ENCODE measurements at regions not wholly inside any gene's neighbourhood (a gene's known extent, or its start where the extent isn't known, plus 50 kb on each side); places are given as distances from the start of the nearest gene placed in this dataset.
"Not testable (repeated sequence)": the region's sequence is repeated elsewhere in the genome, so short reads cannot be mapped to it uniquely, and the experiment has no call there.

DNA sequence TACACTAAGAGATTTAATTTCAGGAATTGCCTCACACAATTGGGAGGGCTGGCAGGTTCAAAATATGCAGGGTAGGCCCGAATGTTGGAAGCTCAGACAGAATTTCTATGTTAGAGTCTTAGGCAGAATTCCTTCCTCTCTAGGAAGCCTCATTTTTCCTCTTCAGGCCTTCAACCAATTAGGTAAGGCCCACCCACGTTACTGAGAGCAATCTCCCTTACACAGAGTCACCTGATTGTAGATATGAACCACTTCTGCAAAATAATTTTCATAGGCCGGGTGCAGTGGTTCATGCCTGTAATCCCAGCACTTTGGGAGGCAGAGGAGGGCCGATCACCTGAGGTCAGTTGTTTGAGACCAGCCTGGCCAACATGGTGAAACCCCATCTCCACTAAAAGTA lies 50.2 kb upstream of the HIVEP1 start:
- DNase-seq: no peak

DNA sequence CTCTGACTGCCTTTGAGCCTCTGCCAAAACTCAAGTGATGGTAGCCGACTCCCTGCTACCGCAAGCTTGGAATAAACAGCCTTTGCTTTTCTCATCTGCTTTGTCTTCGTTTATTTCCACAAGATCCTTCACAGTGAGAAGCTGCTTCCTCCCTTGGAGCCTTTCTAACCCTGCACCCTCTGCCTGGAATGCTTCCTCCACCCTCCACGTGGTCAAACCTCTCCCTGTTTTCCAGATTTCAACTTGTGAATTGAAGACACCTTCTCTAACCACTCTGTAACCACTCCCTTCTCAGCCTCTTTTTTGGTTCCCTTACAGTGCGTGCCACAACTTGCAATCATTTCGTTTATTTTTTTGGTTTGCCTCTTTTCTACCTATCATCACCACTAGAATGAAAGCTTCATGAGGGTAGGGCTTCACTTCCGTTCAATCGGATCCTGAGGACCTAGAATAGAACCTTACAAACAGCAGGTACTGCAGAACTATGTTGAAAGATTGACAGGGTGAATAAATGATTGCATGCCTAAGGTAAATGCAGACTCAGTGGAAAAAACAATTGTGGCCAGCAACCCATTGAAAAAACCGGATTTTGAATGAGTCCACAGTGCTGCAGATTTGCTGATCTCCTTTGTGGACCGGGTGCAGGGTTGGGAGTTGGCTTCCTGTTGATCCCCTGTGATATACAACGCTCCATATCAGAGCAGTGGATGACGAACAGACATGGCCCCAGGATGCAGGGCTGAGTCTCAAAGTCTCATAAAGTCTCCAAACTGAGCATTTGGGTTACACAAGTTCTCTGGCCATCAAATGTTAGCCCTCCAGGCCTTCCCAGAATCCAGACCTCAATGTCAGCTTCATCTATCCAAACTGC lies 51.0 kb upstream of the HIVEP1 start:
- no peak for DNase-seq

GRCh38 chr6:11956781-11957180 lies 55.3 kb upstream of the HIVEP1 start:
- DNase-seq: no peak

- no peak for DNase-seq
Measured at GRCh38 chr6:11953641-11954040, 58.5 kb upstream of the HIVEP1 start.

DNA sequence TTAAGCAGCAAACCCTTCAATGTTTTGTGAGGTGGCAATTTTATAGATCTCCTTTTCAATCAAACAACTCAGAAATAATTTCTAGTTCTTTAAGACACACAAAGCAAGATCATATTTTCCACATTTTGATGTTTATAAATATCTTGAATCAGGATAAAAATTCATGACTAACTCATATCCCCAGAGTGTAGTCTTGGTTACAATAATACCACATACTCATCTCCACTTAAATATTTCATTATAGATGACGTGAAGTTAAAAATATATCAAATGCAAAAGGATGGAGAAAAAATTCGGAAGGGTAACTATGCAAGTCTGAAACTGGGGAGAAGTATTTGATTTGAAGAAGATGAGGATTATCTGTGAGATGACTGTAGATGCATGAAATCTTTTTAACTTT lies 59.8 kb upstream of the HIVEP1 start:
- no peak for DNase-seq

- DNase-seq: no peak
Measured at GRCh38 chr6:11951868-11952267, 60.2 kb upstream of the HIVEP1 start.

- no peak for DNase-seq
Measured at GRCh38 chr6:11950109-11950508, 62.0 kb upstream of the HIVEP1 start.

DNA sequence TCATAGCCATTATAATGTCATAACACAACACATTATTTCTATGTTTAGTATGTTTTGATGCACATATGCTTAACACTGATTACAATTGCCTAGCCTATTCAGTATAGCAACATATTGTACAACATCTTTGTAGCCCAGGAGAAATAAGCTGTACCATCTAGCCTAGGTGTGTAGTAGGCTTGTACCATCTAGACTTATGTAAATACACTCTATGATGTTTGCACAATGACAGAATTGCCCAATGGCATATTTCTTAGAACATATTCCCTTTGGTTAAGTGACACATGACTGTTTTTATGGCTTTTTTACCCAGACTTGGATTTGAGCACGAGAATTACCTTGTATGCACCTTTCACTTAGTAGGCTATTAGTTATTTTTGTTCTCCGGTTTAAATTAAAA lies 64.5 kb upstream of the HIVEP1 start:
- DNase-seq: no peak

- DNase-seq: no peak
Measured at GRCh38 chr6:11947063-11947462, 65.0 kb upstream of the HIVEP1 start.

DNA sequence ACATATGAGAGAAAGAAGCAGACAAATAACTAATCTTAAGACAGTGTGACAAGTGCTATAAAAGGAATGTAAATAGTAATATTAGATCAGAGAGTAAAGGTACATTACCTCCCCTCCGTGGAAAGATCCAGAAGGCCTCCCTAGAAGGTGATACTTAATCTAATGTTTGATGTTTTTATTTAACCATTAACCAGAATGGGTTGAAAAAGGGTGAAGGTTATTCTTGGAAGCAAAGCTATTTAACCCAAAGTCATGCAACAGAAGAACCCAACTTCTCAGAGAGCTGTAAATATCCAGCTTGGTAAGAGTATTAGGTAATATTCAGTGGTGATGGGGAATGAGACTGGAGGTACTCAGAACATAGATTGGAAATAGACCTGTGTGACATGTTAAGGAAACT lies 68.0 kb upstream of the HIVEP1 start:
- DNase-seq: no peak

- DNase-seq: no peak
Measured at GRCh38 chr6:11943060-11943459, 69.1 kb upstream of the HIVEP1 start.

DNA sequence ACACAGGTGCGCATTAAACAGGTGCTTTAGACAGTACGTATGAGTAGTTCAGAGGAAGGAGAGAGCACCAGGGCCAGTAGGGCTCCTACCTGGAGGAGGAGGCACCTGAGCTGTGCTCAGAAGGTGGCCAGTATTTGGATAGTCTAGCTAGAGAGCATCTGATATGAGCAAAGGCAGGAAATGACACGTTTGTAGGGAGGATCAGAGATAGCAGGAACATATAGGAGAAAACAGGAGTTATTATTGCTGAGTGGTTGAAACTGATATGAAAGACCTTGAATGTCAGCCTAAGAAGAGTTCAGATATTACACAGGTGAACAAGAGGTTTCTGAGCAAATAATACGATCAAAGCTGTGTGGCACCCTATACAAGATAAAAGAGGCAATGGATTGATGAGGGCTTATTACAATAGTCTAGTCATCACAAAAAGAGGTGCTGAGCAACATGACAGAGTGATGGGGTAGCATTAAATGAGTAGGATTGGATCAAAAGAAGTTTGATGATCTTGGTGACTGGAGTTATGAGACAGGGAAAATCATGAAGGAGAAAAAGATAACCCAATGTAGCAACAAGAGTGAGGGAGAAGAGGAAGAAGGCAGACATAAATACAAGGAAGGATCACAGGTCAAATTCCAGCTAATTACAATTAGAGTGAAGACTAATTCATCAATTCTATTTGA lies 69.8 kb upstream of the HIVEP1 start:
- DNase-seq: no peak

DNA sequence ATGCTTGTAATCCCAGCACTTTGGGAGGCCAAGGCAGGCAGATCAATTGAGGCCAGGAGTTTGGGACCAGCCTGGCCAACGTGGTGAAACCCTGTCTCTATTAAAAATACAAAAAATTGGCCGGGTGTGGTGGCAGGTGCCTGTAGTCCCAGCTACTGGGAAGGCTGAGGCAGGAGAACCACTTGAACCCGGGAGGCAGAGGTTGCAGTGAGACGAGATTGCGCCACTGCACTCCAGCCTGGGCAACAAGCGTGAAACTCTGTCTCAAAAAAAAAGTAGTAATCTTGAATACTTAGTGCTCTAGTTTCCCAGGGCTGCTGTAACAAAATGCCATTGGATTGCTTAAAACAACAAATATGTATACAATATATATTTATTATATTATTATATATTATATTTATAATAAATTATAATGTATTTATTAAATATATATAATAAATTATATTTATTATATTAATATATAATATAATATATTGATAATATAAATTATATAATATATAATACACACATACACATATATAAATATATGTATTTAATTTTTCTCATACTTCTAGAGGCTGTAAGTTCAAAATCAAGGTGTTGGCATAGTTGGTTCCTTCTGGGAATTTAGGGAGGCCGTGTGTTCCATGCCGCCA lies 71.5 kb upstream of the HIVEP1 start:
- not testable (repeated sequence) for DNase-seq

GRCh38 chr6:11938285-11938890 lies 73.7 kb upstream of the HIVEP1 start:
- no peak for DNase-seq

DNA sequence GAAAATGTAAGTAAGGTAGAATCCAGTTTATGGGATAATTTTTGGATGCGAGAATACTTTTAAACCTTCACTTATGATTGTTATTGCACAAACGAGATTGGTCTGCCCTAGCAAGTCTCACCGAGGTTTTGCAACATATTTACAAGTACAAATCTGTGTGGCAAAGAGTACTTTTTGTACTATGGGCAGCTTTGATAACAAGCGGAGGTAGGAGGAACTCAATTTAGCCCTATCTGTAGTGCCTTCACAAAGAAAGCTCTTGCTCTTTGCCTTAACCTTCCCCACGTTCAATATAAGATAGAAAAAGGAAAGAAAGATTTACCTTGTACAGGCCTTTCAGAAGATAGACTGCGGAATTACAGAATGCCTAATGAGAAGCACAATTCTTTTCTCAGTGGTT lies 77.5 kb upstream of the HIVEP1 start:
- no peak for DNase-seq

GRCh38 chr6:11932892-11933291 lies 79.2 kb upstream of the HIVEP1 start:
- DNase-seq: not testable (repeated sequence)

- no peak for DNase-seq
Measured at GRCh38 chr6:11931296-11932035, 80.6 kb upstream of the HIVEP1 start.

DNA sequence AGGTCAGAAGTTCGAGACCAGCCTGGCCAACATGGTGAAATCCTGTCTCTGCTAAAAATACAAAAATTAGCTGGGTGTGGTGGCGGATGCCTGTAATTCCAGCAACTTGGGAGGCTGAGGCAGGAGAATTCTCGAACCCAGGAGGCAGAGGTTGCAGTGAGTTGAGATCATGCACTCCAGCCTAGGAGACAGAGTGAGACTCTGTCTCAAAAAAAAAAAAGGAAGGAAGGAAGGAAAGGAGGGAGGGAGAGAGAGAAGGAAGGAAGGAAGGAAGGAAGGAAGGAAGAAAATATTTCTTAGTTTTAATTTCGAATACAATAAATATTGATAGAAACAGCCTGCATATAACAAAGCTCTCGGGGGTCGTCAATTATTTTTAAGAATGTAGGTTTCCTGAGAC lies 81.3 kb upstream of the HIVEP1 start:
- not testable (repeated sequence) for DNase-seq

DNA sequence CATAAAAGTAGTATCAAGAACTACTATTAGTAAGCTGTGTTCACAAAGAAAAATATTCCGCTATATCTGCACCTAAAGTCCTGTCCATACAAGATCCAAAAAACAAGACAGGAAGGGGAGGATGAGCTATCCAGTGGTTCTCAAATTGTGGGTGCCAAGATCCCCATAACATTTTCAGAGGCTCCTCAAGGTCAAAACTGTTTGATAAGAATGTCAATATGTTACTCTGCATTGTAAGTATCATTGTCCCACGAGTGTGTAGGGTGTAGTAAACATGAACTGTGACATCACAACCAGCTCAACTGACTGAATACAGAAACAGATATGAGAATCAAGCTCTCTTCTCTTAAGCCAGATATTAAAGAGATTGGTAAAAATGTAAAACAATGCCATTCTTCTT lies 81.9 kb upstream of the HIVEP1 start:
- DNase-seq: no peak

DNA sequence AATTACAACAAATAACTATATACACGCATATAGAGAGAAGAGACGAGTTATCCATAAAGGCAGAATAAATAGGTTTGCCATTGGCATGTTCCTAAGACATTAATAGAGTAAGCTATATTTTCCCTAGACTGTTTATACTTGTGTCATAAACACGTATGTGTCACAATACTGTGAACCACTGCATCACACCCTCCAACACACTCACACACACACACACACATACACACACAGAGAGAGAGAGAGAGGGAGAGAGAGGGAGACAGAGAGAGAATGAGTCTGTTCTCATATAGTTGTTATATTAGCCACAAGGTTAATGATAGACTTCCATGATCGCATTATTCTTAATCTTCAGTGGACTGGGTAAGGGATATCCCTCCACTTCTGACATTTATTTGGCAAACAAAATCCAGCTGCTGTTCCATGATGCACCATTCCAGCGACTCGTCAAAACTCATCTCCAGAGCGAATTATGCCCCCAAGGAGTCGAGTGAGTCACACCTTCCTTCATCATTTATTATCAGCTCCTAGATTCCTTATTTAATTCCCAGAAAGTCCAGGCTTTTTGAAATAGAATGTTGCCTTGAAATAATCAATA lies 82.8 kb upstream of the HIVEP1 start:
- DNase-seq: no peak

DNA sequence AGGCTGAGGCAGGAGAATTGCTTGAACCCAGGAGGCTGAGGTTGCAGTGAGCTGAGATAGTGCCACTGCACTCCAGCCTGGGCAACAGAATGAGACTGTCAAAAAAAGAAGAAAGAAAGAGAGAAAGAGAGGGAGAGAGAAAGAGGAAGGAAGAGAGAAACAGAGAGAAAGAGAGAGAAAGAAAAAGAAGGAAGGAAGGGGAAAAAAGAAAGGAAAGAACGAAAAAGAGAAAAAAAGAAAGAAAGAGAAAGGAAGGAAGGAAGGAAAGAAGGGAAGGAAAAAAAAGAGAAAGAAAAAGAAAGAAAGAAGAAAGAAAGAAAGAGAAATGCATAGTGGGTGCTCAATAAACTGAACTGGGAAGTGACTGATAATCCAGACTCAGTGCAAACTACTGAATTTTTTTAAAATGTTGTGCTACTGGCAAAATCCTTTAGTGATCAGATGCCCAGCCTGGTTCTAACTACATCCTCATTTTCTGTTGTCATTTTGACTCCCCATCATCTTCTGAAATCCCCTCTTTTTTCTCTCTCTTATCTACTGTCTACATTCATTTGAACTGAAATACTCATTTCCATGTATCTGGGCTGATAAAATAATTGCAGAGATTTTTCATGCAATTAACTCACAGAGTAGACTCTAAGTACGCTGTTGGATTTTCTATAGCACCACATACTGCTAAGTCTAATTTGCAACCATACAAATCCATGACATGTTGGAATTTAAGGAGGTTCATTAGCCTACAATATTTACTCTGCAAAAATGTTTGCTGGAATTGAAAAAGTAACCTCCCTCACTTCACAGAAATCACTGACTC lies 85.3 kb upstream of the HIVEP1 start:
- no peak for DNase-seq
